ENCODE measurements at regions not wholly inside any gene's neighbourhood (a gene's known extent, or its start where the extent isn't known, plus 50 kb on each side); places are given as distances from the start of the nearest gene placed in this dataset.

GRCh38 chr2:151009437-151010175 is 252.1 kb downstream of the RBM43 start:
- Mint-ChIP-seq H3K27ac (ENCODE audit: unreplicated experiment) (no peak overlapping the region), H3K27me3 (ENCODE audit: low read depth) (no peaks in the 10 kb centered on the region), H3K36me3 (ENCODE audit: low read depth) (no peaks in the 10 kb centered on the region), H3K9me3 (no peaks in the 10 kb centered on the region), H3K4me3 (no peak overlapping the region), H3K4me1 (peaks cover 4% of the 10 kb centered on the region)
- no peak for TF ChIP-seq CTCF (conservative IDR thresholded peaks at IDR 0.05)
- DNase-seq (ENCODE audit: low read depth, low spot score), result no peak

DNA sequence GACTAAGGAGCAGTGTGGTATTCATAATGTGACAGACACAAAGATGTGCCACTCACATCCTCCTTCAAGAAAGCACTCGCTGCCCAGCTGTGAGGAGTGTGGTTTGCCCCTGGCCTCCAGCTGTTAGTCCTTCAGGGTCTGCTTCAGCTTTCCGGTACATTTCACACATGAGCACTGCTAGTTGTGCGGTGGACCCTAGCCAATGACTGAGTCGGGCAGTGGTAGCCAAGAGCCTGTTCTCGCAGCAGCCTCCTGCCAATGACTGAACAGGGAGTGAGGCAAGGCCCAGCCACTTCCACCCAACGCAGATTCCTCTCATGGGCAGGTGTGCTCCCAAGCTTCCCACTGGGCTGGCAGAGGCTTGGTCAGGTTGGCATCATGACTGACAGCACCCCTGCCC is 254.3 kb downstream of the RBM43 start:
- Mint-ChIP-seq H3K27ac (ENCODE audit: unreplicated experiment) (no peak overlapping the region), H3K4me3 (no peak overlapping the region), H3K36me3 (ENCODE audit: low read depth) (no peaks in the 10 kb centered on the region), H3K9me3 (no peaks in the 10 kb centered on the region), H3K4me1 (peaks cover 4% of the 10 kb centered on the region), H3K27me3 (ENCODE audit: low read depth) (no peaks in the 10 kb centered on the region)
- TF ChIP-seq CTCF (conservative IDR thresholded peaks at IDR 0.05), result no peak
- DNase-seq (ENCODE audit: low read depth, low spot score), result no peak

- no peak overlapping the region for H3K27ac Mint-ChIP-seq (ENCODE audit: unreplicated experiment)
- no peak overlapping the region for H3K4me3 Mint-ChIP-seq
- TF ChIP-seq CTCF (conservative IDR thresholded peaks at IDR 0.05), result no peak
- H3K27me3 Mint-ChIP-seq (ENCODE audit: low read depth), result no peaks in the 10 kb centered on the region
- H3K36me3 Mint-ChIP-seq (ENCODE audit: low read depth), result no peaks in the 10 kb centered on the region
- DNase-seq (ENCODE audit: low read depth, low spot score), result no peak
- H3K9me3 Mint-ChIP-seq, result no peaks in the 10 kb centered on the region
- H3K4me1 Mint-ChIP-seq, result peaks cover 4% of the 10 kb centered on the region
These were observed 258.6 kb downstream of the RBM43 start for GRCh38 chr2:151002959-151003600.

DNA sequence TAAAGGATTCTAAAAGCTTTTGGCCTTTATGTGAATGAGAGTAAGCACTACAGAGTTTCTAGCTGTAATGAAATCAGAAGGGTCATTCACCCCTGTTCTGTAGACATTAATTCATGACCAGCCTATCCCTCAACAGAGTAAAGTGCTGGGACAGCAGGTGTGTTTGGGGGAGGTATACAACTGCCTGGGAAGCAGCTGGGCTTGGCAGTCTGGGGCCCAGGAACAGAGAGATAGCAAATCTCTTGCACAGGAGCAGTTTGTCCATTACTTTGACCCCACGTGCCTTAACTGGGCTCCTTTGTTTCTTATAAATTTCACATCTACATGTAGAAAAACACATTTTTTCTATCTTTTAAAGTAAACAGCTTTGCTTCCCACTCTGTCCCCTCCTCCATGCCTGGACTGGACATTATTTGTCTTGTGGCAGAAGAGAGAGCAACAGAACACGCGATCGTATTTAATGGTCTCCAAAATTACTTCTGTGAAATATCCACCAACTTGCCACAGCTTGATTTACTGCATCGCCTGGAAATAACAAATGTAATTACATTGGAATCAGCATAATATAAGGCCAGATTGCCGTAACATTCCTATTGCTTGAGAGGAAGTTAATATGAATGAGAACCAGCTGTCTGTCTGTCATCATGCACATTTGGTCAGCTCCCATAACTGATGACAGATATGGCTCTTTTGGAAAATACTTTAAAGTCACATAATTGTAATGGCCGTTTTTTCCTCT is 263.8 kb downstream of the RBM43 start:
- Mint-ChIP-seq H3K36me3 (ENCODE audit: low read depth) (peaks cover 3% of the 10 kb centered on the region), H3K4me3 (no peak overlapping the region), H3K9me3 (peaks cover 6% of the 10 kb centered on the region), H3K27ac (ENCODE audit: unreplicated experiment) (no peak overlapping the region), H3K4me1 (peaks cover 6% of the 10 kb centered on the region), H3K27me3 (ENCODE audit: low read depth) (no peaks in the 10 kb centered on the region)
- no peak for DNase-seq (ENCODE audit: low read depth, low spot score)
- no peak for TF ChIP-seq CTCF (conservative IDR thresholded peaks at IDR 0.05)

DNA sequence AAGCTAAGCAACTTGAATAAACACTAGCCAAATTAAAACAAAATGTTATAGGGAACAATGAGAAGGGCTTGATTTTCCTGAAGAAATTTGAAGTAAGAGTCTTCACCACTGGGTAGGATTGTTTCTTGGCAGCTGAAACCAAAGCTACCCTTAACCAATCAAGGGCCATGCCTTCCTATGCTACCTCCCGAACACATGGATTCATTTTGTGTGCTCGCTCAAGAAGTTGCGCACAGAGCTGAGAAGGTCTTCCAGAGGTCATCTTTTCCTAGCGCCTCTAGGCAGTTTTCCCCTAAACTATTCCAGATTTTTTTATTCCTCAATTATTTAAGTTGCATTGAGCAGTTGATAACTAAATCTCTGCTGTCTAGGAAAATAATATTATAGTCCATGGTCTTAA is 264.6 kb downstream of the RBM43 start:
- no peak for DNase-seq (ENCODE audit: low read depth, low spot score)
- H3K27ac Mint-ChIP-seq (ENCODE audit: unreplicated experiment), result no peak overlapping the region

More for the DNA sequence above, 264.6 kb downstream of the RBM43 start:
- no peak for TF ChIP-seq CTCF (conservative IDR thresholded peaks at IDR 0.05)
- H3K9me3 Mint-ChIP-seq, result peaks cover 6% of the 10 kb centered on the region
- peaks cover 6% of the 10 kb centered on the region for H3K4me1 Mint-ChIP-seq
- H3K36me3 Mint-ChIP-seq (ENCODE audit: low read depth), result peaks cover 3% of the 10 kb centered on the region
- H3K4me3 Mint-ChIP-seq, result no peak overlapping the region
- H3K27me3 Mint-ChIP-seq (ENCODE audit: low read depth), result no peaks in the 10 kb centered on the region

All from neural crest cell (in vitro differentiated cells).